HPDE6-E6E7 (cell line): ENCODE measurements at regions not wholly inside any gene's neighbourhood (a gene's known extent, or its start where the extent isn't known, plus 50 kb on each side); places are given as distances from the start of the nearest gene placed in this dataset.

Experiments used
- DNase-seq: peaks from one replicate; pipeline ENCODE4 v3.0.0; 2011; ENCODE audit warnings: missing footprints; ENCODE audit errors: extremely low spot score

GRCh38 chr9:107760469-107761242, 271.1 kb upstream of the KLF4 start:
- DNase-seq: no peak

GRCh38 chr9:107759823-107760166, 270.2 kb upstream of the KLF4 start:
- no peak for DNase-seq

GRCh38 chr9:107759009-107759822, 269.6 kb upstream of the KLF4 start:
- DNase-seq: no peak

- no peak for DNase-seq
Measured at GRCh38 chr9:107756091-107756490, 266.5 kb upstream of the KLF4 start.

GRCh38 chr9:107755246-107755645, 265.7 kb upstream of the KLF4 start:
- DNase-seq: no peak

GRCh38 chr9:107751567-107752210, 262.1 kb upstream of the KLF4 start:
- no peak for DNase-seq

GRCh38 chr9:107750741-107751566, 261.4 kb upstream of the KLF4 start:
- DNase-seq: peak; percentile 84

- DNase-seq: no peak
Measured at GRCh38 chr9:107749787-107750444, 260.3 kb upstream of the KLF4 start.

- no peak for DNase-seq
Measured at GRCh38 chr9:107744873-107745272, 255.3 kb upstream of the KLF4 start.

- no peak for DNase-seq
Measured at GRCh38 chr9:107742531-107743309, 253.2 kb upstream of the KLF4 start.

GRCh38 chr9:107740088-107740980, 250.8 kb upstream of the KLF4 start:
- no peak for DNase-seq

- no peak for DNase-seq
Measured at GRCh38 chr9:107739601-107740082, 250.1 kb upstream of the KLF4 start.

GRCh38 chr9:107738789-107739188, 249.2 kb upstream of the KLF4 start:
- DNase-seq: no peak

GRCh38 chr9:107737987-107738743, 248.6 kb upstream of the KLF4 start:
- peak; percentile 60 for DNase-seq

GRCh38 chr9:107737610-107737986, 248.0 kb upstream of the KLF4 start:
- DNase-seq: no peak

GRCh38 chr9:107735821-107736220, 246.3 kb upstream of the KLF4 start:
- DNase-seq: no peak

- no peak for DNase-seq
Measured at GRCh38 chr9:107734256-107735013, 244.9 kb upstream of the KLF4 start.

GRCh38 chr9:107733523-107733894, 243.9 kb upstream of the KLF4 start:
- DNase-seq: no peak
